Mesendoderm (in vitro differentiated cells): ENCODE measurements at regions not wholly inside any gene's neighbourhood (a gene's known extent, or its start where the extent isn't known, plus 50 kb on each side); places are given as distances from the start of the nearest gene placed in this dataset.
"Not testable (repeated sequence)": the region's sequence is repeated elsewhere in the genome, so short reads cannot be mapped to it uniquely, and the experiment has no call there.

ENCODE experiments used
- DNase-seq: peaks from one replicate; pipeline ENCODE4 v3.0.0; 2013
- H2AK5ac ChIP-seq: 2 replicates; pipeline ENCODE4 v1.6.1; 2013; ENCODE audit warnings: low read length, inconsistent platforms
- H2BK120ac ChIP-seq: 2 replicates; pipeline ENCODE4 v1.6.1; 2013; ENCODE audit warnings: low read depth, mild to moderate bottlenecking, low read length, moderate library complexity, mixed read lengths
- H2BK15ac ChIP-seq: replicated peaks from 2 replicates; pipeline ENCODE4 v1.6.1; 2013; ENCODE audit warnings: low read depth, mild to moderate bottlenecking, moderate library complexity
- H2BK5ac ChIP-seq: 2 replicates; pipeline ENCODE4 v1.6.1; 2013; ENCODE audit warnings: low read length, inconsistent platforms
- H3K18ac ChIP-seq: 2 replicates; pipeline ENCODE4 v1.6.1; 2013; ENCODE audit warnings: mild to moderate bottlenecking, low read length, mixed read lengths
- H3K23ac ChIP-seq: one replicate; pipeline ENCODE4 v1.6.1; 2013; ENCODE audit warnings: low read length
- H3K27ac ChIP-seq: 2 replicates; pipeline ENCODE4 v1.5.1; 2013; ENCODE audit warnings: low read depth, mild to moderate bottlenecking, inconsistent platforms, low read length, moderate library complexity
- H3K27me3 ChIP-seq: 2 replicates; pipeline ENCODE4 v1.6.1; 2013; ENCODE audit warnings: low read length, control low read depth, mild to moderate bottlenecking, inconsistent platforms; ENCODE audit not compliant: insufficient read depth, poor library complexity
- H3K36me3 ChIP-seq: 2 replicates; pipeline ENCODE4 v1.6.1; 2013; ENCODE audit warnings: low read length, inconsistent platforms; ENCODE audit not compliant: control insufficient read depth, insufficient read depth
- H3K4ac ChIP-seq: one replicate; pipeline ENCODE4 v1.6.1; 2013; ENCODE audit warnings: low read depth, mild to moderate bottlenecking, low read length, moderate library complexity
- H3K4me1 ChIP-seq: 2 replicates; pipeline ENCODE4 v1.6.1; 2013; ENCODE audit warnings: low read depth, low read length, inconsistent platforms; ENCODE audit not compliant: control insufficient read depth
- H3K4me2 ChIP-seq: 2 replicates; pipeline ENCODE4 v1.6.1; 2013; ENCODE audit warnings: low read length
- H3K4me3 ChIP-seq: 2 replicates; pipeline ENCODE4 v1.5.1; 2013; ENCODE audit warnings: mild to moderate bottlenecking, low read length
- H3K56ac ChIP-seq: one replicate; pipeline ENCODE4 v1.6.1; 2013; ENCODE audit warnings: low read length
- H3K79me1 ChIP-seq: 2 replicates; pipeline ENCODE4 v1.6.1; 2013; ENCODE audit warnings: low read length, inconsistent platforms
- H3K79me2 ChIP-seq: 2 replicates; pipeline ENCODE4 v1.6.1; 2013; ENCODE audit warnings: mild to moderate bottlenecking, low read length; ENCODE audit not compliant: control insufficient read depth, insufficient read depth
- H3K9ac ChIP-seq: 2 replicates; pipeline ENCODE4 v1.6.1; 2013; ENCODE audit warnings: low read length, inconsistent platforms
- H4K5ac ChIP-seq: one replicate; pipeline ENCODE4 v1.6.1; 2013; ENCODE audit warnings: low read length
- H4K8ac ChIP-seq: one replicate; pipeline ENCODE4 v1.6.1; 2013; ENCODE audit warnings: low read depth, mild to moderate bottlenecking, control low read depth, low read length, moderate library complexity
- WGBS: extraction: QIAGEN DNeasy Blood & Tissue Kit; methylation state at CpG from one replicate; pipeline ENCODE4 v1.1.7; 2013; ENCODE audit warnings: low lambda C conversion rate, missing lambda C conversion rate; ENCODE audit not compliant: insufficient coverage; ENCODE audit errors: extremely low coverage; 5-methylcytosine and 5-hydroxymethylcytosine counted together

DNA sequence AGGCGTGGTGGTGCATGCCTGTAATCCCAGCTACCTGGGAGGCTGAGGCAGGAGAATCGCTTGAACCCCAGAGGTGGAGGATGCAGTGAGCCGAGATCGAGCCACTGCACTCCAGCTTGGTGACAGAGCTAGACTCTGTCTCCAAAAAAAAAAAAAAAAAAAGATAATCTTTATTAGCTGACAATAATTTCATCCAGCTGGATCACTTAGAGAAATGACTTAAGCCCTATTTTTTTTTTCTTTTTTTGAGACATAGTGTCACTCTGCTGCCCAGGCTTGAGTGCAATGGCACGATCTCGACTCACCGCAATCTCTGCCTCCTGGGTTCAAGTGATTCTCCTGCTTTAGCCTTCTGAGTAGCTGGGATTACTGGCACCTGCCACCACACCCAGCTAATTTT is 51.6 kb upstream of the MAP4K4 start:
- H3K36me3 ChIP-seq, H4K8ac ChIP-seq, H2BK15ac ChIP-seq, H3K27ac ChIP-seq, H3K79me1 ChIP-seq, H4K5ac ChIP-seq, H3K4me3 ChIP-seq, H3K27me3 ChIP-seq, H3K4ac ChIP-seq, H3K18ac ChIP-seq, H2AK5ac ChIP-seq, H3K4me2 ChIP-seq, H3K79me2 ChIP-seq, H3K23ac ChIP-seq, DNase-seq, H3K56ac ChIP-seq, H3K9ac ChIP-seq, H3K4me1 ChIP-seq, H2BK120ac ChIP-seq, H2BK5ac ChIP-seq: not testable (repeated sequence)
- no CpG with 5 or more reads among the region's 7 CpGs for WGBS

DNA sequence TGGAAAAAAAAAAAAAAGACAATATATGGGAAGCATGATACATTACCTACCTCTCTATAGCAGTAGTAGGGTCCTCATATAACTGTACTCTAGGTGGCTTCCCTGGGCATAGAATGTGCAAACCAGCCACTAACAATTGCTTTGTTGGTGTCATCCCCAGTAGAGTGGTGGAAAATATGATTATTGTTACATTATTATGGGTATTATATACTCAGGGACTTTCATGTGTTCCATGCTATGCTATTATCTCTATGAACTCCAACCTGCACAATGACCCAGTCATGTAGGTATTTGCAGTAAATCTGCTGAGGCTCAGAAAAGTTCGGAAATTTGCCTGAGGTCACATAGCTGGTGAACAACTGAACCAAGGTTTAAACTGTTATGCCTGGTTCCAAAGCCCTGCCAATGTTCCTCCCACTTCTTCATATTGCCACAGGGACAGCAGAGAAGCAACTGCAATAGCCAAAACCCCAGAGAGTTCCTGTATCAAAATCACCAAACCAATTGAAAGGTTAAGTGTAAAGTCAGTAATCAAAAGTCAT is 52.6 kb upstream of the MAP4K4 start:
- Histone ChIP-seq H3K79me1 (no peaks in the 10 kb centered on the region), H2BK5ac (no peak overlapping the region), H2BK120ac (no peak overlapping the region), H2AK5ac (no peak overlapping the region), H3K18ac (no peak overlapping the region), H4K5ac (no peak overlapping the region), H2BK15ac (no peak overlapping the region), H3K23ac (no peak overlapping the region), H4K8ac (no peak overlapping the region), H3K4me2 (no peak overlapping the region), H3K4me3 (no peak overlapping the region), H3K4ac (no peak overlapping the region), H3K9ac (no peak overlapping the region), H3K79me2 (no peaks in the 10 kb centered on the region), H3K56ac (no peak overlapping the region), H3K4me1 (no peaks in the 10 kb centered on the region), H3K27me3 (no peaks in the 10 kb centered on the region), H3K27ac (no peak overlapping the region), H3K36me3 (no peaks in the 10 kb centered on the region)
- no CpG with 5 or more reads among the region's 1 CpG for WGBS
- DNase-seq, result no peak

DNA sequence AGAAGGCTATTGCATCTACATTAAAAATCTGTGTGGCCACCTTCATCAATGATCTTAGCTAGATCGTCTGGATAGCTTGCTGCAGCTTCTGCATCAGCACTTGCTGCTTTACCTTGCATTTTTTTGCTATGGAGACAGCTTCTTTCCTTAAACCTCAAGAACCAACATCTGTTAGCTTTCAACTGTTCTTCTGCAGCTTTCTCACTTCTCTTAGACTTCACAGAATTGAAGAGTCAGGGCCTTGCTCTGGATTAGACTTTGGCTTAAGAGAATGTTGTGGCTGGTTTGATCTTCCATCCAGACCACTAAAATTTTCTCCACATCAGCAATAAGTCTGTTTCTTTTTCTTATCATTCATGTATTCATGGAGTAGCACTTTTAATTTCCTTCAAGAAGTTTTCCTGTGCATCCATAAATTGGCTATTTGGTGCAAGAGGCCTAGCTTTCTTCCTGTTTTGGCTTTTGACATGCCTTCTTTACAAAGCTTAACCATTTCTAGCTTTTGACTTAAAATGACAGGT is 54.4 kb upstream of the MAP4K4 start:
- Histone ChIP-seq H2BK15ac (no peak overlapping the region), H4K5ac (no peak overlapping the region), H2BK120ac (no peak overlapping the region), H3K23ac (no peak overlapping the region), H3K18ac (no peak overlapping the region), H3K79me1 (no peaks in the 10 kb centered on the region), H3K36me3 (no peaks in the 10 kb centered on the region), H4K8ac (no peak overlapping the region), H3K4ac (no peak overlapping the region), H3K27ac (no peak overlapping the region), H3K9ac (no peak overlapping the region), H3K4me1 (no peaks in the 10 kb centered on the region), H3K4me3 (no peak overlapping the region), H2AK5ac (no peak overlapping the region), H3K4me2 (no peak overlapping the region), H3K27me3 (no peaks in the 10 kb centered on the region), H2BK5ac (no peak overlapping the region), H3K56ac (no peak overlapping the region), H3K79me2 (no peaks in the 10 kb centered on the region)
- WGBS, result no CpG with 5 or more reads among the region's 1 CpG
- no peak for DNase-seq

DNA sequence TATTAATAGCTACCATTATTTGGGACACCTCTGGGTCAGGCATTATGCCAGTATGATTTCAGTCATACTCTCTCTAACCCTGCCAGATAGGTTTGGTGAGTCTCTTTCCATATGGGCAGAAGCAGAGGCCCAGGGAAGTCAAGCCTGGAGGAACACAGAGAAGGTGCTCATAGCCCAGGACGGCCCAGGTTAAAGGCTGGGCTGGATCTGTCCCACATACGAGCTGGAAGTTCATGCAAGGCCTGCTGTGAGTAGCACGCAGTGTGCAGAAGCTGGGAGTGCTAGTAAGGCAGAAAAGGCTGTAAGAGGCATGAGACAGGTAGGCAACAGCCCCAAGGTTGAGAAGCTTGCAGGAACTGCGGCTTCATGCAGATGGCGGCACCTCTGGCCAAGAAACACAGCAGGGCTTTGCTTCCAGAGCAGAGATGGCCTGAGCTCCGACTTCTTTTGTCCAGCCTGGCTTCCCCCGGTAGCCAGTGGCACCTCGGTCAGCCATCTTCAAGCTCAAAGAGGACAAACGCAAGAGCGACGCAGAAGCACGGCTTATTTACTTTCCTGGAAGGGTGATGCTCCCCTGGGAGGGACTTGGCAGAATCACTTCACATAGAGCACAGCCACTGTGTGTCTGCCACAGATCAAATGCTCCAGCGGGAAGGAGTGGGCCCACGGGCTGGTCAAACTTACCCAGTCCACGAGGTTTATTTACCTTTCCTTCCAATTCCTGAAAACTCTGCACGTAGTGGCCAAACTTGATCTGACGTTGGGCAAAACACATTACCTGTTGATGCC is 58.5 kb upstream of the MAP4K4 start:
- WGBS, result no CpG with 5 or more reads among the region's 17 CpGs

DNA sequence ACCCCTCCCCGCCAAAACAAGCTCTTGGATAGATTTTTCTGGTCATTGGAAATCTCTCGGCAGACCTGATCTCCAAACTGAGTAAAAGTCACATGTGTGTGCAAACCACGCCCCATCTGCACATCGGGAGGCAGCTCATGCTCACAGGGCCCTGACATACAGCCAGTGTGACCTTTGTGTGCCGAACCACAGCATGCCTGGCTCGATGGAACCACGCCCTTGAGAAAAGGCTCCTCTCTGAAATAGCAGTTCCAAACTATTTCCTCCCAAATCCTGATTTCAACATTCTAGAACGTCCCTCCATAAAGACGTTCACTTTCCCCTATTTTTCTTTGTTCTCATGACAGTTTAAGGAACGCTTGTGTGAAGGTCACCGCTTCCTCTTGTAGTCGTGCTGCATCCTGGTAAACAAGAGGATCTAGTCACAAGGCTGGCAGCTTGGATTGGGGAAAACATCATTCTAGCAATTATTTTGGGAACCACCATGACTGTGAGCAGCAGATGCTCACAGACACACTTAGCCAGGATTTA is 59.3 kb upstream of the MAP4K4 start:
- H3K4ac ChIP-seq, result no peak overlapping the region
- no peaks in the 10 kb centered on the region for H3K79me2 ChIP-seq
- no peak overlapping the region for H2AK5ac ChIP-seq
- no peaks in the 10 kb centered on the region for H3K79me1 ChIP-seq
- no peak overlapping the region for H3K23ac ChIP-seq
- no CpG with 5 or more reads among the region's 12 CpGs for WGBS
- no peak overlapping the region for H2BK15ac ChIP-seq
- no peaks in the 10 kb centered on the region for H3K27me3 ChIP-seq
- H3K56ac ChIP-seq, result no peak overlapping the region
- H2BK5ac ChIP-seq, result no peak overlapping the region
- H3K9ac ChIP-seq, result no peak overlapping the region
- no peak overlapping the region for H3K27ac ChIP-seq
- H3K36me3 ChIP-seq, result no peaks in the 10 kb centered on the region
- no peak overlapping the region for H4K8ac ChIP-seq
- no peak overlapping the region for H3K4me2 ChIP-seq
- H2BK120ac ChIP-seq, result no peak overlapping the region
- H4K5ac ChIP-seq, result no peak overlapping the region
- no peaks in the 10 kb centered on the region for H3K4me1 ChIP-seq
- H3K4me3 ChIP-seq, result no peak overlapping the region
- H3K18ac ChIP-seq, result no peak overlapping the region
- DNase-seq, result no peak

More for the DNA sequence above, 58.5 kb upstream of the MAP4K4 start:
- Histone ChIP-seq H3K4me2 (no peak overlapping the region), H3K4me3 (no peak overlapping the region), H3K4ac (no peak overlapping the region), H3K79me2 (no peaks in the 10 kb centered on the region), H3K56ac (no peak overlapping the region), H3K36me3 (no peaks in the 10 kb centered on the region), H3K9ac (no peak overlapping the region), H2BK5ac (no peak overlapping the region), H3K27ac (no peak overlapping the region), H3K18ac (no peak overlapping the region), H3K27me3 (no peaks in the 10 kb centered on the region), H2BK15ac (no peak overlapping the region), H3K4me1 (no peaks in the 10 kb centered on the region), H2BK120ac (no peak overlapping the region), H3K23ac (no peak overlapping the region), H2AK5ac (no peak overlapping the region), H3K79me1 (no peaks in the 10 kb centered on the region), H4K5ac (no peak overlapping the region), H4K8ac (no peak overlapping the region)
- DNase-seq, result no peak
